Ishikawa (cell line): ENCODE measurements at regions not wholly inside any gene's neighbourhood (a gene's known extent, or its start where the extent isn't known, plus 50 kb on each side); places are given as distances from the start of the nearest gene placed in this dataset.

ENCODE experiments used
- TAF1 ChIP-seq: IDR thresholded peaks from 2 replicates; pipeline ENCODE4 v1.6.1; 2012; ENCODE audit warnings: low read depth, mild to moderate bottlenecking
- TF ChIP-seq, protein P1 (sequence below): IDR thresholded peaks from 2 replicates; pipeline ENCODE4 v1.6.1; 2012

GRCh38 chr5:135189024-135189423 lies 155.0 kb upstream of the PITX1 start:
- TF ChIP-seq TAF1: no peak
- TF ChIP-seq, protein P1, sequence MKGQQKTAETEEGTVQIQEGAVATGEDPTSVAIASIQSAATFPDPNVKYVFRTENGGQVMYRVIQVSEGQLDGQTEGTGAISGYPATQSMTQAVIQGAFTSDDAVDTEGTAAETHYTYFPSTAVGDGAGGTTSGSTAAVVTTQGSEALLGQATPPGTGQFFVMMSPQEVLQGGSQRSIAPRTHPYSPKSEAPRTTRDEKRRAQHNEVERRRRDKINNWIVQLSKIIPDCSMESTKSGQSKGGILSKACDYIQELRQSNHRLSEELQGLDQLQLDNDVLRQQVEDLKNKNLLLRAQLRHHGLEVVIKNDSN: no peak
